GM19463 (cell line): ENCODE measurements at regions not wholly inside any gene's neighbourhood (a gene's known extent, or its start where the extent isn't known, plus 50 kb on each side); places are given as distances from the start of the nearest gene placed in this dataset.

Source experiments
- ATAC-seq: cut with Tn5 transposase; IDR thresholded peaks from one replicate; pipeline ENCODE4 v1.9.1; 2021; ENCODE audit warnings: mild to moderate bottlenecking, moderate library complexity; ENCODE audit not compliant: unreplicated experiment

DNA sequence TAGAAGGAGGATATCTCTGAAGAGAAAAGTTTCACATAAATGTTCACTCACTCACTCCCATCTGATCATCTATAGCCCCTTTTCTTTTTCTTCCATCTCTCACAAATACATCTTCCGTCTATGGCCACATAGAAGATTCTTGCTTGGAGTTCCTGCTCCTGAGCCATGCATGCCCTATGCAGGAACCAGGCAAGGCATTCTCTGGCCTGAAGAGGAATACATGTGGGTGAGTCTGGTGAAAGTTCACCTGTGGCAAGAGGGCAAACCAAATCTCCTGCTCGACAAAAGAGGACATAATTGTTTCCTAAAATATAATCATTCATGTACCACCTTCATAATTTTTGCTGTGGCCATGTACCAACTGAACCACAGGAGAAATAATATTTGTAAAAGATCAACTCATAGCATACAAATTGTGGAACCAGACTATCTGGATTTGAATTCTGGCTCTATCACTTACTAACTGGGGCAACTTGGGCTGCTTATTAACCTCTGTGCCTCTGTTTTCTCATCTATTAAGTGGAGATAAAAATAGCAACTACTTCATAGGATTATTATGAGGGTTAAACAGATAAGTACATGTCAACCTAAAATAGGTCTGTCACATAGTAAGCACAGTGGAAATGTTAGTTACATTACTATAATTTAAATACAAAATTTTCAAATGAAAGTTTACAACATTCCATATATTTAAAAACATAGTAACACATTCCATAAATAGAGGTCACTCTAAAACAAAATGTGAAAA lies 121.2 kb upstream of the NFIB start:
- ATAC-seq: no peak

DNA sequence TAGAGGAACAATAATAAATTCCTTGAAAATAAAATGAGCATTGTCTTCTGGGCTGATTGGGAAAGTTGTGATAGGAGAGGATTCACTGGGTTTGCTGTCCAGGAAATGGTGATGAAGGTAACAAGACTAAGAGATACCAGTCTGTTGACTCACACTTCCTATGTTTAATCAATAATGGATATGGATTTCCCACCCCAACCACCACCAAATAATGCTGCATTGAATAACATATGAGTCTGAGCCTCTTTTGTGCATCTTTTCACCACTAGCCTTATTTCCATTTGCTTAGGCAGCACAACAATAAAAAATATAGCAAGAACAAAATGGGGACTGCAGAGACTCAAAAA lies 120.2 kb upstream of the NFIB start:
- ATAC-seq: no peak

DNA sequence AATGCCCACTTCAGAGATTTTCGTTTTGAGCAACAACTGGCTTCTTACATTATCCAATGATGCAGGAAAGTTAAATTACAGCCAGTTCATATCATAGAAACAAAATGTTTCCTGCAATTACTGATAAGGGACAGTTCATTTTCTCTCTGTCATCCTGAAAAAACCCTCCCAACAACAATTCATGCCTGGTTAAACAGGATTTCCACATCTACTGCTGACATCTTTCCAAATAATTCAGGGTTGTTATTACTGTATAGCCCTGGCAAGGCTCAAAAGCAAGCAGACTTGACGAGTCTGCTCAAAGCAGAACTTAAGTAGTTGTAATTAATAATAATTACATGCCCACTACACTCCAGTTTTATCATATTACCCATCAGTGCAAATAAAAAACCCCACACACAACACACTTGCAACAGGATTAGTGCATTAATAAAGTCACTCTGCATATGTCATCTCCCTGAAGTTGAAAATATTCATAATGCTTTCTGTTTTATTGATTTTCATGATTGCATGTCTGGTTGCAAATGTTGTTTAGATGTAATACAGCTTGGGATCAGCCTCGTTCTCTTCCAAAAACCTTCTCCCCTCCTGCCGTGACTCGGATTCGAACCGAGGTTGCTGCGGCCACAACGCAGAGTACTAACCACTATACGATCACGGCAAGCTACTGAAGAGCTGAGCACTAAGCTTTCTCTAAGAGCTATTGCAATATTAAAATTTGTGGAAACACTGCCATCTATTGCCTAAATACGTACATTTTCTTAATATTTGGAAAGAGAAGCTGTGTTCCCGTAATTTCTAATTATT lies 119.6 kb upstream of the NFIB start:
- ATAC-seq: peak; percentile 54

DNA sequence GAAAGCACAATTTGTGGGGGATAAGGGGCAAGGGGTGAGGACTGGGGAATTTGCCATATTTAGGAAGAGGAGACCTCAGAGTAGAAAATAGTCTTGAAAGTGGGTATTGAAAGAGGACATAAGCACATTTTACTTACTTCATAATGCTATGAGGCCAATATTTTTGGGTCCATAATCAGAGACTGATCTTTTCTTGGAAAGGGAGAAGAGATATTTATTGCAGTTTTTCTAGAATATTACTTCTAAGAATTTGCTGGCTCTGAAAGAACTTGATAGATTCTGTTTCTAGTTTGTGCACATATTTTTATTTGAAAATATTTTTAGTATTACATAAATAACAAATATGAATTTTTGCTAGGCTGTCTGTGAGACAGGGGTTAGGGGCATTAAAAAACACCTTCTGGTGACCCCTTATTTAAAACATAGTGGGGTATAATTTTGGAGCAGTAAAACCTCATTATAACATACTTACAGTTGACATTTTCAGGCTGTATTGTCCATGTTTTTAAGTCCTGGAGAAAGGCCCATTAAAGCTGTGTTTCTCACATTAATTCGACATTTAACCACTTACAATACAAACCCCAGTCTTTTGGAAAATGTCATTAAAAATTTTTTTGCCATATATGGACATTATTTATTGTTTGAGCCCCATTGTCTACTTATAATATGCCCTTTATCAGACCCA lies 118.9 kb upstream of the NFIB start:
- ATAC-seq: no peak

DNA sequence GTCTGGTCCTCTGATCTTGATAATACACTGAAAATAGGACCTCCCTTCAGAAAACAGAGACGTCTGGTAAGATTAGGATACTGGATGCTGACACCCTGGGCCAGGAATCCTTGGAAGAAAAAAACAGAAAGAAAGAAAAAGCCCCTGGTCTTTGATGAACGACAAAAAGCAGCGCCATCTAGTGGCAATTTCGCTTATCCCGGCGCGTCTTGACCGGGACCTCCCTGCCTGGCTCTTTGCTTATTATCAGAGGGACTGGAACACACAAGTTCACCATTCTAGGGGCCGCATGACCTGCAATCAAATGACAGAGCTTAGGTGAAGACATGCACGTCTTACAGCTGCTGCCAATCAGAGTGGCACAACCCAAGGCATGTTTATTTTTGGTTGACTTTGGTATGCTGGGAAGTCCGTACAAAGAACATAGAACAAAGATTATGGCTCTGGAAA lies 114.9 kb upstream of the NFIB start:
- peak; percentile 68 for ATAC-seq

DNA sequence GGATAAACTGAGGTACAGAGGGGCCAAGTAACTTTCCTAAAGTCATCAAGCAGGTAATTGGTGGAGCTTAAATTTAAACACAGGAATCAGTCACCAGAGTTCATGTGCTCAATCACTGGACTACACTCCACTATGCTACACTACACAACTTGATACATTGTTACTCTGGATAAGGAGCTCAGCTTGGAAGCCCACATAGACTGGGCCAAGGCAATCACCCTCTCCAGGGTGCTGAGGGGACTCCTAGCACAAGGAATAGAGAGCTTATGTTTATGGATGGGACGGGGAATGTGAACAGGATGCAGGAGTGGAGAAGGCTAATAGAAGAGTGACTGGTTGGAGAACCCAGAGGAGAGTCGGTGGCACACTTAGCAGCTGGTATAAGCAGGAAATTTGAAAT lies 113.5 kb upstream of the NFIB start:
- ATAC-seq: no peak

DNA sequence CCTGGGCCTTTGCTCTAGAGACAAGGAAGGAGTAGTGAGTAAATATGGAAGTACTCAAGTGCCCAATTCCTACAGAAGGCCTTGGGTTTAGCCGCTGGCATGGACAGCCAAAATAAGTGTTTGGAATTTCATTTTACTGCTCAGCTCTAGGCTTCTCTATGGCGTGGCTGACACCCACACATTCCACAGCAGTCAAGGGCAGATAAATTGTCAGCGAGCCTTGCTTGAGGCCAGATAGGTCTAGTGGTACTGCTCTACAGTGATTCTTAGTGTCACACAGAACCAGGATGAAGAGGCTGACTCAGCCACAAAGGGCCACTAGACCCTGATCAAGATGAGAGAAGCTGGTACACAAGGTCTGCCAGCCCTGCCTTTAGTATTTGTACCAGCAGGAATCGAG lies 111.0 kb upstream of the NFIB start:
- no peak for ATAC-seq

DNA sequence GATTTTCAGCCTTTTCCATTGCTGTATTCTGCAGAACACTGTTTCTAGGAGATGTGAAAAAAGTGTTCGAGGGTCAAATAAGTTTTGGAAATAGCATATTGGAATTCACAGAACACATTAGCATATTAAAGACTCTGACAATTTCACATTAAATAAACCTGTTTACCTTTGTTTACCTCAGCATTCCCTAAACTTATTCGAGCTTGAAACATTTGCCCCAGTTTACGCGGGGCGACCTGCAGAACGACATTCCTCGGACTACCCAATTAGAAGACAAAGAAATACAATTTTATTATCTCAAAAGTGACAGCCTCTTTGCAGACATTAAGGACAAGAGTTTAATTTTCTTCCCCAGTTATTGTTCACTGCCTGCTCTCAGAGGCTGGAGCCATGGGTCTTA lies 110.3 kb upstream of the NFIB start:
- no peak for ATAC-seq

DNA sequence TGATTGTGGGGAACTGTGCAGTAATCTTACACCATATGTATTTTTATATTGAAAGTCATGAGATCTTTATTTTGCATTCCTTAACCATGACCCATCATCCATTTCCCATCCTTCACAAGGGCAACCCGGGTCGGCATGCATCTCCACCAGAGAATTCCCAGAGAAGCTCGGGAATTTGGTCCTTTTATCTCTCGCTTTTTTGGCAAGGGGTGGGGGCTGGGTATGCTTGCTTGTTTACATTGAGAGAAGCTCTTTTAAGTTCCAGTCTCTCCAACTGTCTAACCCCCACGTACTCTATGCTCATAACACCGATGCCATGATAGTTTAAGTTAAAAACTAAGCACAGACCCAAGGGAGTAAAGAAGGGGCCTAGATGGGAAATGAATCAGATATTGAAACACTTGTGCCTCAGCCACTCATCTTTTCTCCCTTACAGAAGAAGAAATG lies 109.9 kb upstream of the NFIB start:
- no peak for ATAC-seq

DNA sequence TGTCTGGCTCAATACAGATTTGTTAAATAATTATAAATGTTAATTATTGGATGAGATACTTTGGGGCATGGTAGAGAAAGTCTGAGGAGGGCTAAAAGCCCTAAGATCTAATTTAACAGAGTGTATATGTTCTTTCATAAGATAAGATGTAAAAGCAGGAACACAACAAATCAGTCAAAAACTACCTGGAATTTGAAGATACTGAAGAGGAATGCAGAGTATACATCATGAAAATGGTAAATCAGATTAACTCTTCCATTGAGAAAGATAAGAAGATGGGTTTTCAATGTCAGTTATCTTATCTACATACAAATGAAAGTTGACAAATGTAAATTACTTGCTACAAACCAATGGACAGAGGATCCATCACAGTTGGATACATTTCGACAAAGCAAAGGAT lies 107.3 kb upstream of the NFIB start:
- no peak for ATAC-seq

DNA sequence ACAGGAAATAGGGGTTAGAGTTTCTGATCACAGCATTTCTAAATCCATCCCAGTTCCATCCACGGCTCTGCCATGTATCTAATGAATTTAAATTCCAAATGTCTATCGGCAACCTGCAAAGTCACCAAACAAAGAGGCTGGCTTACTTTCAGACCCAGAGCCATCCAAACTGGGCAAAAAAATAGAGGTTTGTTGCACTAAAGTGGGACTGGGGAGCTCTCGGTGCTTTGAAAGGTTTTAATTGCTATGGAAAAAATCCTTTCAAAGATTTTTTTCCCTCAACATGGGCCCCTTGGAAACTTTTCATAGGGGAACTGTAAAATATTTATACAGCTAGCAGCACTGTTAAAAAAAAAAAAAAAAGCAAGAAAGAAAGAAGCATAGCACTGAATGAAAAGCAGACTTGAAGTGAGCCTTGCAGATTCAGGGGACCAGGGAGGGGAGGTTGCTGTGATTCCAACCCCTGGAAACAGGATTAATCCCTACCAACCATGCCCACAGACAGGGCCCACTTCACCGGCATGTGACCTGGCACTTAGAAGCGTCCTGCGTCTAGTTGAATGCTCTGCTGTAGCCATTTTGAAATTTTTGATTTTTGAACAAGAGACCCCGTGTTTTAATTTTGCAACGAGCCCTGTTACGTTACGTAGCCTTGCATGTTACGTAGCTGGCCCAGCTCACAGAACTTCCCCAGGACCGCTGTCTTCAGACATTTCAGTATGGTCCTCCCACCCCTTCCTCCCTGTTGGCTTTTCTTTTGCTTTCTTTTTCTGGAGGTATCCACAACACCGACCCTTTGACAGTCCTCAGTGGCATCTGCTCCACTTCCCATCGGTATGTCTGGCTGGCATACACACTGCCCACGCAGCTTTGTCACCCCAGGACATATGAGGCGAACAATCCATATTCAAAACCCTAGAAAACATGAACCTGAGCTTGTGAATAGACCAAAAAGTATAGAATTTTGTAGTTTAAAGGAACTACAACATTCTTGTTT lies 105.3 kb upstream of the NFIB start:
- ATAC-seq: no peak

DNA sequence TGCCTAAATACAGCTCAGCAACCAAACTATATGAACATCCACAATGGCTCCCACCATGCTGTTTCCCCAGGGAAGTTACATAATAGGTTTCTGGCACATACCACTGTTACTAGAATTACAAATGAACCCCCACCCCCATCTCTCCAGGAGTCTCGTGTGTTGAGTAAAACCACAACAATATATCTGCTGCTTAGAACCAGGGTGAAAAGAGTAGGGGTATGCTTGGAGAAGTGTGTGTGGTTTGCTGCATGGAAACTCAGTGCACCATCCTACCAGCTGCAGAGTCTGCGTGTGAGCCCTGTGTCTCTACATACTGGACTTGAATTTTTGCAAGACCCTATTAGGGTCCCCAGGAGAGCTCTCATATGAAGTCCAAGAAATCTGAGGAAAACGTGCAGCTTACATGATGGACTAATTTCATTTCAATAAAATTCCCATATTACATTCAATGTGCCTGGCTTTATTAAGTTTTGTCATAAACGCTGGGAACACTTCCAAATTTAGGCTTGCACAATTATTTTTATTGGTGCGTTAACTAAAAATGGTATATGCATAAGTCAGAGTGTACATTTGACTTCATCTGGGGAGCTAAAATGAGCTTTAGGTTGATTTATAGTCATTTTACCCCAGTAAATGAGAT lies 104.5 kb upstream of the NFIB start:
- ATAC-seq: no peak

DNA sequence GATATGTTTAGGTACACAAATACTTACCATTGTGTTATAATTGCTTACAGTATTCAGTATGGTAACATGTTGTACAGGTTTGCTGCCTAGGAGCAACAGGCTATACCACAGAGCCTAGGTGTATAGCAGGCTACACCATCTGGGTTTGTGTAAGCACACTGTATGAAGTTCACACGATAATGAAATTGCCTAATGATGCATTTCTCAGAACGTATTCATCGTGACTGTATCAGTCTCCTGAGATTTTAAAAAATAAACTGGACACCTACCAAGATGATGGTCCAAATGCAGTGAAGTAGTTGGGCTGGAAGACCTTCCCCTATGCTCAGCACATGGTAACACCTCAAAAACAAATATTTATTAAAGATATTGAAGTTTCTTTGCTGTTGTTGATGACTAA lies 103.3 kb upstream of the NFIB start:
- ATAC-seq: no peak

DNA sequence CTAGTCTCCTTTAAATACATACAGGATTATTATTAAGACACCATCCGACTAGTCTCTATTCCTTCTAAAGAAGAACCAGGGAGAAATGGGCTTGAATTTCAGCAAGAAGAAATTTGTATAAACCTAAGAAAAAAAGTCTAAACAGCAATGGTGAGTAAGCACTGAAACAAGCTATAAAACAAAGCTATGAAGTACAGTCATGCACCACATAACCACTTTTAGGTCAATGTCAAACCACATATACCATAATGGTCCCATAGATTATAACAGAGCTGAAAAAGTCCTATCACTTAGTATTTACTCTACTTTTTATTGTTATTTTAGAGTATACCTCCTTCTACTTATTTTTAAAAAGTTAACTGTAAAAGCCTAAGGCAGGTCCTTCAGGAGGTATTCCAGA lies 102.0 kb upstream of the NFIB start:
- ATAC-seq: no peak

DNA sequence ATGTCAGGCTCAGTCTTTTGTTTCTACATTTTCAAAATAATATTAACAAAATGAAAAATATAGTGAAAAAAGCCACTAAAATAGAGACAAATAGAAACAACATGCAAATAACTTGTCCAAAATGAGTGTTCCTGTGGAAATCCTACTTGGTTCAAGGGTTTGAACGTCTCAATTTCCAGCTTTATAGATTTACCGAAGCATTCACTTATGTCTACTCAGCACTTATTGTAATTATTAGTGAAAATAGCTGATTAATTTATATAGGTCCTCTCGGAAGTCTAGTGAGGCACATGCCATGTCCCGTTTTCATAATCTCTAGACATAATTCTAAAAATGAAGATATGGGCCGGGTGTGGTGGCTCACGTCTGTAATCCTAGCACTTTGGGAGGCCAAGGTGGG lies 99.9 kb upstream of the NFIB start:
- ATAC-seq: no peak

DNA sequence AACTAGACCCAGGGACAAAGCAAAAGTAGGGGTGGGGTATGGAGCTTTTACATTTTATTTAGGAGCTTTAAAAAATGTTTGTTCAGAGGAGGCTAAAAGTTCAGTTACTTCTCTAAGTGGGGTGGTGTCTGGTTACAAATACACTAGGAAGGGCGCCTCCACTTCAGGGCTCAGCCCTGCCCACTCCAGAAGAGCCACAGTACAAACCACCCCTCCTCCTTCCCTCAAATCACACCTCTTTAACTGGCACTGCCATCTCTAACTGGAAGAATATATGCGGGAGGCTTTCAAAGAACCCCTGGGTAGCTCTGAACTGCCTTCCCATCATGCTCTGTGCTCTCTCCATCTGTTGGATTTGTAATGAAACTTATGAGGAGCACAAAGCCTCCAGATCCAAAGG lies 98.8 kb upstream of the NFIB start:
- no peak for ATAC-seq

DNA sequence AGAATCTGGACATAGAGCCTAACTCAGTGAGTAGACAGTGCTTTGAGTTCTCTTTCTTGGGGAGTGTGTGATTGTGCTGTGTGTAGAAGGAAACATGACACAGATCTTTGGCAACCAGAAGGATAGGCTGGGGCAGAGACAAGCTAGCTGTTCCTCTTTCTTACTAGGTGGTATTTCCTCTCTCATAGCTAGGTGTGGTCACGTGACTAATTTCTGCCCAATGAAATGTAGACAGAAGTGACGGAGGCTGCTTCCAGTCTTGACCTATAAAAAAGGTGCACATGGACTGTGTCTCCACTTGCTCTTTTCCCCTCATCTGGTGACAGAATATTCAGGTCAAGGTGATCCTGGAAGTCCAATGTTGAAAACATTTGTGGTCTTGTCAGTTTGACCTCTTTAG lies 92.5 kb upstream of the NFIB start:
- no peak for ATAC-seq

DNA sequence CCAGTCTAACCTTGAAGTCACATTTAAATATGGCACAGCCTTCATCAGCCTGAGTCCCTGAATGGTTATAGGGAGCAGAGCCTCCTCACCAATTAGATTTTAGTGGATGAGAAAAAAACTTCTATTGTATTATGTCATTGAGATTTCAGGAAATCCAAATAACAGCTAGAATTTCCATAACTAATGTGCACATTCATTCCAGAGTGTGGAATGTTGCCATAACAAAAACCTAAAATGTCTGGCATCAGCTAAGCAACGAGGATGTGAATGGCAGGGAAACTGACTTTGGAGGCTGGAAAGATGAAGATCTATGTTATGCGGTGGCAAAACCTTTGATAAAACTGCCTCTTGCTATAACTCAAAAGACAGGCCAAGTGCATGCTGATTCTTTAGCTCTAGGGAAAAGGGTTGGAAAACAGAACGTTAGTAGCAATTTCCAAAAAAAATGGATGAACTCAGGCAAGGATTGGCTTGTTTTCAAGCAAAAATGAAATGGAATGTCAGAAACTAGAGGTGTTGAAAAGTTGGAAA lies 91.3 kb upstream of the NFIB start:
- no peak for ATAC-seq

DNA sequence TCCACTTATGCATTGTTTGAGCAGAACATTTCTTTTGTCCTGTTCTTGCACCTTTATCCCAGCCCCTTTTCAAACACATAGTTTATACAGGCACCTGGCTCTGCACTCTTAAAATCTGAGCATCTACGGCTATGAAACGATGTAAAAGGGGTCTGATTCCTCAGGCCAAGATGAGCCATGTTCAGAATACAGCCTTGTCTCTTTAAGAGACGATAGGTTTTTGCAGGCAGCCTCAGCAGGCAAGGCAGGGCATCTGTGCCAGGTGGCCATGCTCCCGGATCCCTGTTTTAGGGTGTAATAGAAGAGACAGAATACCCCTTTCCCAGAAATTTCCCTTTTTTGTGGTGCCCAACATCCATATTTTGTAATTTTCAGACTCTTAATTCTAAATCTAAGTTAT lies 89.1 kb upstream of the NFIB start:
- ATAC-seq: no peak

DNA sequence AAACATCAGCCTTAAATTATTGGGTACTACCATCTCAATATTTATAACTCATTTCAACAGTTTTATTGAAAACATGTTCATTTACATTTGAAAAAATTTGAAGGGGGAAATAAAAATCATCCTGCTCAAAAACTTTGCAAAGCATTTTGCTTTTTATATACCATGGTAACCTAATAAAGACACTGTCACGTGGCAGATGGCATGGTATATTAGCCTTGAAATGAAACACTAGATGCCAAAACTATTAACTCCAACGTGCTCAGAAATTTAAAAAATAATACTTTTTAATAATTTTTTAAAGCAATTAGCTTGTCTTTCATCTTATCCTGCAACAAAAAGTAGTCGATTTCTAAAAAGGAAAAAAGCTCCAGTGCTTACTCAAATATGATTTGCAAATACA lies 88.6 kb upstream of the NFIB start:
- ATAC-seq: no peak
